ENCODE measurements at regions not wholly inside any gene's neighbourhood (a gene's known extent, or its start where the extent isn't known, plus 50 kb on each side); places are given as distances from the start of the nearest gene placed in this dataset.

DNA sequence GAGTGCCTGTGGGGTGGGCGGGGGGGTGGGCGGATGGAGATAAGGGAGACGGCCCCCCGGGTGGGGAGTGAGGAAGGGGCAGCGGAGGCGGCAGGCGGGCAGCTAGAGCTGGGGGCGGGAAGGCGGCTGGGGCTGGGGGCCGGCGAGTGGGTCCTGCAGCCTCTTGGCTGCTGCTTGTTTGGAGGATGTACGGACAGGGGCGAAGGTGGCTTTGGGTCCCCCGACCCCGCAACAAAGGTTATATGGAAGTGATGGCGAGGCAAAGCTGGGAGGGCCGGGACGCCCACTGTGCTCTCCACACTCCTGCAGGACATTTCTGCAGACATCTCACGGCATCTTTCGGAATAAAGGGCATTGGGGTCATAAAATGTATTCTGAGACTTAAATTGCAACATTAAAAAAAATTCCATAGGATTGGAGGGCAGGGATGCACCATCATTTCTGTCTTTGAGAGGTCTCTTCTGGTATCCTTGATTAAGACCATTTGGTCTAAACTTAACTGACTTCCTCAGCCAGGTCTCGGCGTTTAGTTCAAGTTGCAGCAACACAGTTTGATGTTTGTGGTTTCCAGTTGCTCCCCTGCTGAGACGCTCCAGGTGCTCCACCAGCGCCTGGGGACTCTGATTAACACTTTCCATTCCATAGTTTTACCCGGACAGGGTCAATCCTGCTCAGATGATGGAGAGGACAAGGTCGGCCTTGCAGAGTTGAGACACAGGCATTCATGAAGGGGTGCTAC is 101.6 kb upstream of the SSBP2 start:
- TF ChIP-seq, protein P1, sequence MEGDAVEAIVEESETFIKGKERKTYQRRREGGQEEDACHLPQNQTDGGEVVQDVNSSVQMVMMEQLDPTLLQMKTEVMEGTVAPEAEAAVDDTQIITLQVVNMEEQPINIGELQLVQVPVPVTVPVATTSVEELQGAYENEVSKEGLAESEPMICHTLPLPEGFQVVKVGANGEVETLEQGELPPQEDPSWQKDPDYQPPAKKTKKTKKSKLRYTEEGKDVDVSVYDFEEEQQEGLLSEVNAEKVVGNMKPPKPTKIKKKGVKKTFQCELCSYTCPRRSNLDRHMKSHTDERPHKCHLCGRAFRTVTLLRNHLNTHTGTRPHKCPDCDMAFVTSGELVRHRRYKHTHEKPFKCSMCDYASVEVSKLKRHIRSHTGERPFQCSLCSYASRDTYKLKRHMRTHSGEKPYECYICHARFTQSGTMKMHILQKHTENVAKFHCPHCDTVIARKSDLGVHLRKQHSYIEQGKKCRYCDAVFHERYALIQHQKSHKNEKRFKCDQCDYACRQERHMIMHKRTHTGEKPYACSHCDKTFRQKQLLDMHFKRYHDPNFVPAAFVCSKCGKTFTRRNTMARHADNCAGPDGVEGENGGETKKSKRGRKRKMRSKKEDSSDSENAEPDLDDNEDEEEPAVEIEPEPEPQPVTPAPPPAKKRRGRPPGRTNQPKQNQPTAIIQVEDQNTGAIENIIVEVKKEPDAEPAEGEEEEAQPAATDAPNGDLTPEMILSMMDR (IDR thresholded peaks at IDR 0.05; ENCODE audit: borderline replicate concordance, extremely low read depth, low read length, poor library complexity, severe bottlenecking) = no peak
- no peak for TF ChIP-seq EZH2 (IDR thresholded peaks at IDR 0.05; ENCODE audit: borderline replicate concordance, low read depth, low read length, severe bottlenecking)
